GM18498 (cell line): ENCODE measurements at regions not wholly inside any gene's neighbourhood (a gene's known extent, or its start where the extent isn't known, plus 50 kb on each side); places are given as distances from the start of the nearest gene placed in this dataset.

ENCODE experiments used
- ATAC-seq: cut with Tn5 transposase; IDR thresholded peaks from one replicate; pipeline ENCODE4 v1.9.1; 2021; ENCODE audit warnings: mild to moderate bottlenecking, moderate library complexity; ENCODE audit not compliant: unreplicated experiment

GRCh38 chr2:37858400-37858711 lies 66.7 kb upstream of the RMDN2 start:
- no peak for ATAC-seq

GRCh38 chr2:37858725-37859267 lies 66.3 kb upstream of the RMDN2 start:
- no peak for ATAC-seq

- ATAC-seq: no peak
Observed at GRCh38 chr2:37862620-37863019, 62.5 kb upstream of the RMDN2 start.

GRCh38 chr2:37864217-37864616 lies 60.9 kb upstream of the RMDN2 start:
- ATAC-seq: no peak

- ATAC-seq: no peak
Observed at GRCh38 chr2:37865640-37866039, 59.4 kb upstream of the RMDN2 start.

DNA sequence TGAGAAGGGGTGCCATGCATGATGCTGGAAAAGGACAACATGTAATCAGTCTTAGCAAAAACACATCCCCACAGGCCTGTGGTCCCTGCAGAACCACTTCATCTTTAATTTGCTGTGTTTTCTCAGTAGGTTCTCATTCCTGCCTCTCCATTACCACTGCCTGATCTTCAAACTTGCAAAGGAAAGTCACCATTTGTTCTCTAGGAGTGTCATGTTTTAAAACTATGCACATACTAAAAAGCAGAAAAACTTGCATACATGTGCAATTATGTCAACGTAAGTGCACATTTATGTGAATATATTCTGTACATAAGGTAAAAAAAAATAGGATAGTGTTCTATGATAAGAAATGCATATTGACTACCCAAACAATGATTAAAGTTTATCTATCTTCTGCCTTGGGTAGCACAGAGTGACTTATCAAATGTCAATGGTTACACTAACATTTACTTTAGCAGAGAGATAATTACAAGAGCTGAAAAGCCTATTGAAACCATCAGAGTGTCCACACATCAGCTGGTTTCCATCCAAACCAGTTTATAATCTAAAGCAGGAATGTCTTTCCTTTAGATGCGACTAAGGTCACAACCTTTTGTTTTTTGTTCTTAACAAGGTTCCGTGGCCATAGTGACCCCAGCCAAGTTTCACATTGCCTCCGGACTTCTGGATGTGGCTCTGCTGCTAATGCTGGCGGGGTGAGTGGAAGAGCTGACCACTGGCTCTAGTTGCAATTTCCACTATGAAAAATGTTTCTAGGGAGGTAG lies 58.7 kb upstream of the RMDN2 start:
- ATAC-seq: no peak

GRCh38 chr2:37867166-37867565 lies 57.9 kb upstream of the RMDN2 start:
- ATAC-seq: no peak

GRCh38 chr2:37868866-37869265 lies 56.2 kb upstream of the RMDN2 start:
- ATAC-seq: no peak

DNA sequence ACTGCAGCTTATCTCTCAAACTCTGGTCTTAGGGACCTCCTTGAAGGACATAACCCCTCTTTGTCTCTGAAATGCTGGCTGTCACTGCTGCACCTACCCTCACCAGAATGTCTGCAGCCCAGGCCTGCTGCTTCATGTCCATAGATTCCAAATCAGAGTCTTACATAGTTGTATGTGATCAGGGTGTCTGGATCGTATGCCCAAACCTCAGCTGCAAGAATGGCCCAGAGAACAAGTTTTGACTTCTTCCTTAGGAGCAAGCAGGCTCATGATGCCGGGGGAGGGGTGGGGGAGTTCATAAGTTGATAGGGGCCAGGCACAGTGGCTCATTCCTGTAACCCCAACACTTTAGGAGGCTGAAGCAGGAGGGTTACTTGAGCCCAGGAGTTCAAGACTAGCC lies 55.8 kb upstream of the RMDN2 start:
- ATAC-seq: no peak

DNA sequence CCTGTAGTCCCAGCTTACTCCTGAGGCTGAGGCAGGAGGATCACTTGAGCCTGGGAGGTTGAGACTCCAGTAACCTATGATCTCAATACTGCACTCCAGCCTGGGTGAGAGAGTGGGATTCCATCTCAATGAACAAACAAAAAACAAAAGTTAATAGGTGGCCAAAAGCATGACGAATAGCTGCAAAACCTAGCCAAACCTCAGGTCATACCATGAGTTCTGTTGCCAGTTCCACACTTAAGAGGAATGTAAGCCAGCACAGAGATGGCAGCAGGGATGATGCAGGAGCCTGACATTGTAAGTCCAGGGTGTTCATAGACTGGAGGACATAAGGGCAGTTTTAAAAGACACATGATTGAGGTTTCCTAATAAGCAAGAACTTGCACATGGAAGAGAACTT lies 55.3 kb upstream of the RMDN2 start:
- no peak for ATAC-seq

- no peak for ATAC-seq
Observed at GRCh38 chr2:37870829-37871228, 54.3 kb upstream of the RMDN2 start.

- ATAC-seq: peak; percentile 56
Observed at GRCh38 chr2:37871456-37872191, 53.5 kb upstream of the RMDN2 start.

DNA sequence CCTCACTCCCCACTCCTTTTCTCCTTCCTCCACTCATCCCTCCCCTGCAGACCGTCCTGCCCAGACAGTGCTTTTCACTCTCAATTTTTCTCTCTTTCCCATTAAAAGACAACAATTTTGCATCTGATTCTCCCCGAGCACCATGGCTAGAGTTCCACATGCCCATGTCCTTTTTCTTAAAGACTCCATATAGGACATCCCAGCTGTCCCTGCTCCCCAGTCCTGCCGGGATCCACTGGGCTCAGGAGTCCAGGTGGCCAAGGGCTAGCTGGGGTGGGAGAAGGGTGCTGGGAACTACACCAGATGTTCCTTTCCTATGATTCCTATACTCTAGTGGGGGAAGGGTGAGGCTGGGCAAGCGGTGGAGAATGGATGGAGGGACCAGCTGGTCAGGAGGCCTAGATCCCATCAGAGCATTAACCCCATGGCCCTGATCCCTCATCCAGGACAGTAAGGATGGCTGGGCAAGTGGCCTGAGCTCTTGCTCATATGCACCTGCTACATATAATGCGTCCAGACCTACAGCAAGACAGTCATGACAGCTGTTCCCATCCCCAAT lies 52.8 kb upstream of the RMDN2 start:
- ATAC-seq: no peak

DNA sequence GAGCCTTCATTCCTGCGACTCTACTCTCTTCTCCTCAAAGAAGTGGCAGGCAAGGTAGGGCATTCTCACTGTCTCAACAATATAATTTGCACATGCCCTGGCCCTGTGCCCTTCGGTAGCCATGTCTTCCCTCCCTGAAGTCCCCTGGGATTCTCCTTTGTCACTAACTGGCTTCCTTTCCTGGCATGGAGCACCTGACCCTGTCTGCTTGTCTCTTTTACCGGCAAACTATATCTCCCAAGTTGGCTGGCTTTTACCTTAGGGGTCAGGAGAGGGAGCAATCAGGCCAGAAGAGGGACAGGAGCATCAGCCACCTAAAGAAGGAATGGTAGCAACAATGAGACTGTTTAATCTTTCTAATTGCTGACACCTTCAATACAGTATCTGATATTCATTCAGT lies 51.9 kb upstream of the RMDN2 start:
- ATAC-seq: no peak

GRCh38 chr2:37873749-37874330 lies 51.2 kb upstream of the RMDN2 start:
- no peak for ATAC-seq

- ATAC-seq: peak; percentile 49
Observed at GRCh38 chr2:37874470-37874869, 50.6 kb upstream of the RMDN2 start.
